ENCODE measurements at regions not wholly inside any gene's neighbourhood (a gene's known extent, or its start where the extent isn't known, plus 50 kb on each side); places are given as distances from the start of the nearest gene placed in this dataset.

DNA sequence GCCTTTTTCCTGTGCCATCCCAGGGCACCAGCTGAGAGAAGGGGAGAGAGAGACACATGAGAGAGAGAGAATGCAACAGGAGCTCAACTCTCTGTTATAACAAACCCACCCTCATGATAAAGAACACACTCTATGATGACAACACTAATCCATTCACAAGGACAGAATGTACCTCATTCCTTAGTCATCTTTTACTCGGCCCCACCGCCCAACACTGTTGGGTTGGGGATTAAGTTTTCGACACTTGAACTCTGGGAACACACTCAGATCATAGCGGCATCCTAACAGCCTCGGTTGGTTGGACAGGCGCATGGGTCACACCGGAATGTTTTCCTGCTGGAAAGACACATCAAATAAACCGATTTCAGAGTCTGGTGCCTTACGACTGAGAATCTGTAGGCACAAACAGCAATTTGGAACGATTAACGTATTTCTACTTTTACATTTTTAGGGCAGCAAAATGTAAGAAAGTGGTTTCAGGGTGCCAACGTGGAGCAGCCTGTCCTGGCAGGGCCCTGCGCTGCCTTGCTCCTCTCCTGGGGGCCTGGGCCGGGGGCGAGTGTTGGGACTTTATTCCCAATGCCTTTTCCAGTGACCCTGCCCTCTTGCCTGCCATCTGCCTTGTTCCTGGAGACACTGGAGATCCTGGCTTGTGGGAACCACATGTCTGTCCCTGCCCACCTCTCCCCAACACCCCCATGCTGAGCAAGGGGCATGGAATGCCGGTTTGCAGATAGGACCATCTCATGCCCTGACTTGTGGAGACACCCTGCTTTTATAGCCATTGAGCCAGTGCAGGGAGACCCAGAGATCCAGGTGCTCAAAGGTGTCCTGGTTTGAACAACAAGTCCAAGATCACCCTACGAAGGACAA is 287.0 kb downstream of the TCERG1L start:
- no peaks in the 10 kb centered on the region for H3K4me1 ChIP-seq (ENCODE audit: control insufficient read depth, insufficient read depth, low read length, poor library complexity, severe bottlenecking)
- H3K27ac ChIP-seq (ENCODE audit: insufficient read depth, low read length, poor library complexity, severe bottlenecking): no peak overlapping the region
- no peaks in the 10 kb centered on the region for H3K36me3 ChIP-seq (ENCODE audit: control insufficient read depth, insufficient read depth, low read length)
- no peak overlapping the region for H3K4me3 ChIP-seq (ENCODE audit: insufficient read depth, low read depth, low read length, poor library complexity, severe bottlenecking)
- H3K27me3 ChIP-seq (replicated peaks; ENCODE audit: control insufficient read depth, insufficient read depth, low read length, poor library complexity, severe bottlenecking): no peaks in the 10 kb centered on the region
- H3K9me3 ChIP-seq (ENCODE audit: control insufficient read depth, low read length): no peaks in the 10 kb centered on the region
- DNase-seq: no peak

DNA sequence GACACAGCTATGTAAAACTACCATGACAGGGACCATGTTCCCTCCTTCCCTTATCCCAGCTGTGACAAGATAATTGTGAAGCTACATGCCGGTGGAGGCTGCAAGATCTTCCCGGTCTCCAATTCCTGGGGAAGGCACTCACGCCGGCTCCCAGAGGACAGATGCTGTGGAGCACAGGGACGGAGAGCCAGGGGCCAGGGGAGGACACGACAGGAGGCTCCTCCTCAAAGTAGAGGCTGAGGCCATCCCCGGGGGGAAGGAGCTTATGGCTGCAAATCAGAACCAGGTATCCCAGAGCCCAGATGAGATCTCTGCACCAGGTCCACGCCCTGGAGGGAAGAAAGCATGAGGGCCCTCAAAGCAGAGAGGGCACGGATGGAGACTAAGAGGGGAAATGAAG is 286.2 kb downstream of the TCERG1L start:
- no peaks in the 10 kb centered on the region for H3K36me3 ChIP-seq (ENCODE audit: control insufficient read depth, insufficient read depth, low read length)
- no peaks in the 10 kb centered on the region for H3K9me3 ChIP-seq (ENCODE audit: control insufficient read depth, low read length)
- no peaks in the 10 kb centered on the region for H3K4me1 ChIP-seq (ENCODE audit: control insufficient read depth, insufficient read depth, low read length, poor library complexity, severe bottlenecking)
- no peak for DNase-seq
- H3K27me3 ChIP-seq (replicated peaks; ENCODE audit: control insufficient read depth, insufficient read depth, low read length, poor library complexity, severe bottlenecking): no peaks in the 10 kb centered on the region
- H3K27ac ChIP-seq (ENCODE audit: insufficient read depth, low read length, poor library complexity, severe bottlenecking): no peak overlapping the region
- no peak overlapping the region for H3K4me3 ChIP-seq (ENCODE audit: insufficient read depth, low read depth, low read length, poor library complexity, severe bottlenecking)

DNA sequence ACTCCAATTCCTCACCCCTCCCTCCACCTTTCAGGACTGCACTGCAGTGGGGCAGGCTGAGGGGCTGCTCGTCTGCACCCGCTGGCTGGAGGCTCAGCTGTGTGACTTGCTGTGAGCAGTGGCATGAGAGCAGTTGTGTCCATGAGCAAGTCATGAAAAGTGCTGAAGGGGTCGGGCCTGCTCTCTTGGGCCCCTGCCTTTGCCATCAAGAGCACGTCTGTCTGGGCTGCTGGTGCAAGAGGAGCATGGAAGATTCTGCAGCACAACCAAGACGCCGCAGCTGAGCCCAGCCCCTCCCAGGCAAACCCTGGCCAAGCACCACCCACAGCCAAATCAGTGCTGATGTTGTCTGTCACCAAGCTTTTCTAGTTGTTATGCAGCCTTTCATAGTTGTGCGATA is 284.3 kb downstream of the TCERG1L start:
- Histone ChIP-seq H3K27ac (ENCODE audit: insufficient read depth, low read length, poor library complexity, severe bottlenecking) (no peak overlapping the region), H3K4me1 (ENCODE audit: control insufficient read depth, insufficient read depth, low read length, poor library complexity, severe bottlenecking) (no peaks in the 10 kb centered on the region), H3K9me3 (ENCODE audit: control insufficient read depth, low read length) (no peaks in the 10 kb centered on the region), H3K36me3 (ENCODE audit: control insufficient read depth, insufficient read depth, low read length) (no peaks in the 10 kb centered on the region), H3K27me3 (replicated peaks; ENCODE audit: control insufficient read depth, insufficient read depth, low read length, poor library complexity, severe bottlenecking) (no peaks in the 10 kb centered on the region), H3K4me3 (ENCODE audit: insufficient read depth, low read depth, low read length, poor library complexity, severe bottlenecking) (no peak overlapping the region)
- no peak for DNase-seq

DNA sequence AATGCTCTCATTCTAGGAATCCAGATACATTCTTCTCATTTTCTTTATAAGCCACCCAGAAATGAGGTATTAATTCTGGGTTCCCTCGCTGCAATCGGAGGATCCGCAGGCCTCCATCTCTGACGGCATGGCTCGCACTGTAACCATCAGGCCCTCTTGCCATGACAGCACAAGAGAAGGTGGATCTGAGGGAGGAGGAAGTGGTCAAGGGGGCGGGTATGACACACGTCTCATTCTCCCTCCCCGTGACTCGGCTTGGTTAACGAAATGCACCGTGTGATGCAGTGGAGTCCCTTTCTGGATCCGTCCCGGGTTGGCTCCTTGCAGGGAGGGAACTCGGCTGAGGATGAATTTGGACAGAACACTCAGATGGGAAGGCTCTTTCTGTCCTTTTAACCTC is 280.2 kb downstream of the TCERG1L start:
- Histone ChIP-seq H3K4me3 (ENCODE audit: insufficient read depth, low read depth, low read length, poor library complexity, severe bottlenecking) (no peak overlapping the region), H3K4me1 (ENCODE audit: control insufficient read depth, insufficient read depth, low read length, poor library complexity, severe bottlenecking) (no peaks in the 10 kb centered on the region), H3K36me3 (ENCODE audit: control insufficient read depth, insufficient read depth, low read length) (no peaks in the 10 kb centered on the region), H3K9me3 (ENCODE audit: control insufficient read depth, low read length) (no peaks in the 10 kb centered on the region), H3K27me3 (replicated peaks; ENCODE audit: control insufficient read depth, insufficient read depth, low read length, poor library complexity, severe bottlenecking) (no peaks in the 10 kb centered on the region), H3K27ac (ENCODE audit: insufficient read depth, low read length, poor library complexity, severe bottlenecking) (no peak overlapping the region)
- no peak for DNase-seq

DNA sequence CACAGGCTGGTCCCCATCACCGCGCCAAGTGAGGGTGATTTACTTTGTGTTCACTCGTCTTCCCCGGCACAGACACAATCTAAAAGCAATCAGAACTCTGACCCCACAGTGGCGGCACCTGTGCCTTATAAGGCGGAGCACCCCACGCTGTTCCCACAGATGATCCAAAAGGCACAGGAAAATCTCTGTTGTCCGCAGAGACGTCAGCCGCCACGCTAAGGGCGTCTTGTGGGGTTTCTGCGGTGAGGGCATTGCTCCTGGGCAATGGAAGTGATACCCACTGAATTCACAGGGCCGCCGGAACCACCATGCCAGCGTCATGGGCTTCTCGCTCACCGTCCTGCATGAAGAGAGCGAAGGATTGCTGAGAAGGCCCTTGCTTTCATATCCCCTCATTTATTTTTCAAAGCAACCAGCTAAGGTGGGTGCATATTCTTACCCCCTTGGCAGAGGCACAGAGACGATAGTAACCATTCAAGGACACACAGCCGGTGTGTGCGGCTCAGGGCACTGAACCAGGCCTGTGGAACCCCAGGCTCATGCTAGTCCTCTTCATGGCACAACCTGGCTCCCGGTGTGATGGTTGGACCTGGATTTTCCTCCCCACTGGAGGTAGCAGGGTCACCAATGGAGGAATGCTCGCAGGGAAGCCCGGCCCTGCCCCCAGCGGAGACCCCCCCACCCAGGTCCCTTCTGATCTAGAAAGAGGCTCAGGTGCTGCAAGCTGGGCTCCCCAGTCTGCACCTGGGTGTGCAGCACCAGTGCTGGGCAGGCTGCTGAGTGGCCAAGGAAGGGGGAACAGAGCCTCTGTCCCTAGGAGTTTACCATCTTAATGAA is 279.0 kb downstream of the TCERG1L start:
- H3K36me3 ChIP-seq (ENCODE audit: control insufficient read depth, insufficient read depth, low read length): no peaks in the 10 kb centered on the region
- H3K27me3 ChIP-seq (replicated peaks; ENCODE audit: control insufficient read depth, insufficient read depth, low read length, poor library complexity, severe bottlenecking): no peaks in the 10 kb centered on the region
- H3K4me3 ChIP-seq (ENCODE audit: insufficient read depth, low read depth, low read length, poor library complexity, severe bottlenecking): no peak overlapping the region
- DNase-seq: no peak
- no peak overlapping the region for H3K27ac ChIP-seq (ENCODE audit: insufficient read depth, low read length, poor library complexity, severe bottlenecking)
- no peaks in the 10 kb centered on the region for H3K4me1 ChIP-seq (ENCODE audit: control insufficient read depth, insufficient read depth, low read length, poor library complexity, severe bottlenecking)
- H3K9me3 ChIP-seq (ENCODE audit: control insufficient read depth, low read length): no peaks in the 10 kb centered on the region

DNA sequence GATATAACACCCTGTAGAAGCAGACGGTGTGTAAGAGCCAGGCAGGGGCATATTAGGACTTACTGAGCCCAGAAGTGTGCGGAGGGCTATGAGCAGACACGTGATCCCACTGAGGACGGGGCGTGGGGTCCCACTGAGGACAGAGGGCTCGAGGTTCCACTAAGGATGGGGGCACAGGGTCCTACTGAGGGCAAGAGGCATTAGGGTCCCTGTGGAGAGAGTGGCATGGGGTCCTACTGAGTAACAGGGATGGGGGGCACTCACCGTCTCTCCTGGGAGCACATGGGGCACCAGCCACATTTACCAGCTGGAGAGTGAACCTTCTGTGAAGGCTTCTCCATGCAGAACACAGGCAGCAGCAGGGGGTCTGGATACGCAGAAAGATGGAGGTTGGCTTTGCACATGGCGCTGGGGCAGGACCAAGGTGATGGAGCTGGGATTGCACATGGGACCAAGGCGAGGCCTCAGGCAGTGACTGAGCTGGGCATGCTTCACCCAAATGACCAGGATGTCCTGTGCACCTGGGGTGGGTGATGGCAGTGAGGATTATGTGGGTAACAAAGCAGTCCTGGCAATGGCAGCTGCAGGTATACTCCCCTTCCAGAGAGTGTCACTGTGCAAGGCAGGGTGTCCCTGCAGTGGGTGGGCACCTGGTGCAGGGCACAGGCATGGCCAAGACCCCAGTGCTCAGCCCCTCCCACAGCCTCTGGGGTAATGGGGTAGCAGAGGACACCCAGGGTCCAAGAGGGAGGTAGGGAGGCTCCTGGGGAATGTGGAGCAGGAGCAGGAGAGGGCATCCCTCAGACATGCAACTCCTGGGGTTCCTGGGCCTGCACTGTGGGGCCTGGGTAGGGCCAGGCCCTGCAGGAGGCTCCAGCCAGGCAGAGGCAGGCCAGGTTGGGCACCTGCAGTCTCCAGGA is 278.1 kb downstream of the TCERG1L start:
- H3K4me1 ChIP-seq (ENCODE audit: control insufficient read depth, insufficient read depth, low read length, poor library complexity, severe bottlenecking): no peaks in the 10 kb centered on the region
- H3K4me3 ChIP-seq (ENCODE audit: insufficient read depth, low read depth, low read length, poor library complexity, severe bottlenecking): no peak overlapping the region
- no peak overlapping the region for H3K27ac ChIP-seq (ENCODE audit: insufficient read depth, low read length, poor library complexity, severe bottlenecking)
- DNase-seq: no peak
- H3K9me3 ChIP-seq (ENCODE audit: control insufficient read depth, low read length): no peaks in the 10 kb centered on the region
- H3K27me3 ChIP-seq (replicated peaks; ENCODE audit: control insufficient read depth, insufficient read depth, low read length, poor library complexity, severe bottlenecking): no peaks in the 10 kb centered on the region
- no peaks in the 10 kb centered on the region for H3K36me3 ChIP-seq (ENCODE audit: control insufficient read depth, insufficient read depth, low read length)

DNA sequence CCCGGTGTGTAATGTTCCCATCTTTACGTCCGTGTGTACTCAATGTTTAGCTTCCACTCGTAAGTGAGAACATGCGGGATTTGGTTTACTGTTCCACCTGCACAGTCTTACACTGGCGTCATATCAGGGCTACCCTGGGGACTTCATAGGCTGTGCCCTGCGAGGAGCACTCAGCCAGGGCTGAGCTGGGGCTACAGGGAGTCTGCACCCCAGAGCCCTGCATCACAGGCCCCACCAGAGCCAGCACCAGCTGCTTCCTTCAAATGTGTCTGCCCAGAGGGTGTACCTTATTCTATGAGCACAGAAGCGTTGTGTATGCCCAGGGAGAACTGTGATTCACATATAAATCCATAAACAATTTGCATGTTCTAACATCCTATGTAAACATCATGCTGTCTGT is 277.1 kb downstream of the TCERG1L start:
- no peaks in the 10 kb centered on the region for H3K9me3 ChIP-seq (ENCODE audit: control insufficient read depth, low read length)
- no peak overlapping the region for H3K27ac ChIP-seq (ENCODE audit: insufficient read depth, low read length, poor library complexity, severe bottlenecking)
- no peak overlapping the region for H3K4me3 ChIP-seq (ENCODE audit: insufficient read depth, low read depth, low read length, poor library complexity, severe bottlenecking)
- DNase-seq: no peak
- no peaks in the 10 kb centered on the region for H3K36me3 ChIP-seq (ENCODE audit: control insufficient read depth, insufficient read depth, low read length)
- H3K27me3 ChIP-seq (replicated peaks; ENCODE audit: control insufficient read depth, insufficient read depth, low read length, poor library complexity, severe bottlenecking): no peaks in the 10 kb centered on the region
- no peaks in the 10 kb centered on the region for H3K4me1 ChIP-seq (ENCODE audit: control insufficient read depth, insufficient read depth, low read length, poor library complexity, severe bottlenecking)

DNA sequence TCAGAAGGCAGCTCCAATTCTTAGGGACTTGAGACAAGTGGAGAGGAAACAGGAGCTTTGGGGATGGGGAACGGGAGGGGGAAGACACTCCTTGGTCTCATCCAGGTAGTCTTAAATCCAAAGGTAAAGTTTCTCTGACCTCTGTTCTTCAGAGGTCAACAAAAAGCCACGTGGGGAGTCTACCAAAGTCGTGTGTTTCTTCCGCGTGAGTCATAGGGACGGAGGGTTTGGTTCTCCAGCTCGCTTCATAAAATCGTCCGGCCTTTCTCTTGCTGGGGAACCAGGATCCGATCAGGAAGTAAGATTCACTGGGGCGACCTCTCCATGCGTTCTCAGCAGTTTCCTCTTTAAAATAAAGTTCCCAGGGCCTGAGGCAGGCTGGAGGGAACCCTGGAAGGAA is 275.7 kb downstream of the TCERG1L start:
- no peak overlapping the region for H3K27ac ChIP-seq (ENCODE audit: insufficient read depth, low read length, poor library complexity, severe bottlenecking)
- H3K36me3 ChIP-seq (ENCODE audit: control insufficient read depth, insufficient read depth, low read length): no peaks in the 10 kb centered on the region
- H3K4me1 ChIP-seq (ENCODE audit: control insufficient read depth, insufficient read depth, low read length, poor library complexity, severe bottlenecking): no peaks in the 10 kb centered on the region
- no peaks in the 10 kb centered on the region for H3K27me3 ChIP-seq (replicated peaks; ENCODE audit: control insufficient read depth, insufficient read depth, low read length, poor library complexity, severe bottlenecking)
- no peak for DNase-seq
- no peaks in the 10 kb centered on the region for H3K9me3 ChIP-seq (ENCODE audit: control insufficient read depth, low read length)
- no peak overlapping the region for H3K4me3 ChIP-seq (ENCODE audit: insufficient read depth, low read depth, low read length, poor library complexity, severe bottlenecking)

DNA sequence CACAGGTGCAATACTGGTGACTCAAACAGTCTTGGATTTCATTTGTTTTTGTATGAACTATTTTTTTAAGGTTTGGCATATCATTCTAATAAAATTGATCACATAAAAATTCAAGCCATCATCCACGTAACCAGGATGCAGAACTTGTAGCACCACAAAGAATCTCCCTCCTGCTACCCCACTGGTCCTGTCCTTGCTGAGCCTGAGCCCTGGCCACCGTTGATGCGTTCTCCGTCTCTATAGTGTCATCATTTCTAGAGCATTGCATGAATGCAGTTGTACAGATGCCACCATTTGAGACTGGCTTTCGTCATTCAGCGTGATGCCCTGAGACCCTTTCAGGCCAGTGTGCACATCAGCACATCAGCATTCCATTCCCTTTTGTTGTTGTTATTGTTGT is 273.5 kb downstream of the TCERG1L start:
- no peak for DNase-seq
- Histone ChIP-seq H3K9me3 (ENCODE audit: control insufficient read depth, low read length) (no peaks in the 10 kb centered on the region), H3K36me3 (ENCODE audit: control insufficient read depth, insufficient read depth, low read length) (no peaks in the 10 kb centered on the region), H3K27ac (ENCODE audit: insufficient read depth, low read length, poor library complexity, severe bottlenecking) (no peak overlapping the region), H3K27me3 (replicated peaks; ENCODE audit: control insufficient read depth, insufficient read depth, low read length, poor library complexity, severe bottlenecking) (no peaks in the 10 kb centered on the region), H3K4me3 (ENCODE audit: insufficient read depth, low read depth, low read length, poor library complexity, severe bottlenecking) (no peak overlapping the region), H3K4me1 (ENCODE audit: control insufficient read depth, insufficient read depth, low read length, poor library complexity, severe bottlenecking) (no peaks in the 10 kb centered on the region)

Data from effector memory CD4-positive, alpha-beta T cell (primary cell).